ENCODE measurements at regions not wholly inside any gene's neighbourhood (a gene's known extent, or its start where the extent isn't known, plus 50 kb on each side); places are given as distances from the start of the nearest gene placed in this dataset.

DNA sequence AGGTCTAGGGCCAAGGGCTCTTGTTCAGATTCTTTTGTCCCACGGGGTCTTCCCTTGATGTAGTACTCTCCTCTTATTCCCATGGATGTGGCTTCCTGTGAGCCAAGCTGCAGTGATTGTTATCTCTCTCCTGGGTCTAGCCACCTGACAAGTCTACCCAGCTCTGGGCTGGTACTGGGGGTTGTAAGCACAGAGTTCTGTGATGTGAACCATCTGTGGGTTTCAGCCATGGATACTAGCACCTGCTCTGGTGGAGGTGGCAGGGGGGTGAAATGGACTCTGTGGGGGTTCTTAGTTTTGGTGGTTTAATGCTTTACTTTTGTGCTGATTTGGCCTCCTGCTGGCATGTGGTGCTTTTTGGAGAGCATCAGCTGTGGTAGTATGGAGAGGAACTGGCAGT, 350.8 kb downstream of the DNAJB9 start:
- Histone ChIP-seq H3K9ac (ENCODE audit: low read depth, low read length) (no peak overlapping the region), H3K79me1 (ENCODE audit: low read depth in 1 of 2, low read length in 2 of 2) (no peaks in the 10 kb centered on the region), H3K4me2 (ENCODE audit: low read depth, low read length) (no peak overlapping the region), H3K27me3 (ENCODE audit: control insufficient read depth, insufficient read depth, low read length) (no peaks in the 10 kb centered on the region), H2BK5ac (ENCODE audit: low read depth, low read length, poor library complexity, severe bottlenecking) (no peak overlapping the region), H2AK5ac (ENCODE audit: low read depth, low read length) (no peak overlapping the region), H2BK20ac (ENCODE audit: low read depth, low read length) (no peak overlapping the region), H2AFZ (replicated peaks; ENCODE audit: low read length, poor library complexity) (no peak overlapping the region), H3K4me1 (ENCODE audit: control insufficient read depth, insufficient read depth, low read length) (no peaks in the 10 kb centered on the region), H4K91ac (ENCODE audit: insufficient read depth, low read depth, low read length) (no peak overlapping the region), H3K18ac (ENCODE audit: low read depth, low read length) (no peak overlapping the region), H3K9me1 (ENCODE audit: insufficient read depth, low read length) (no peaks in the 10 kb centered on the region), H2BK15ac (ENCODE audit: low read depth, low read length) (no peak overlapping the region), H4K5ac (ENCODE audit: low read depth, low read length) (no peak overlapping the region), H2BK120ac (ENCODE audit: low read depth, low read length) (no peak overlapping the region), H3K4me3 (ENCODE audit: insufficient read depth, low read depth, low read length) (no peak overlapping the region), H3K23ac (ENCODE audit: low read depth, low read length) (no peak overlapping the region), H4K20me1 (ENCODE audit: insufficient read depth, low read length) (no peaks in the 10 kb centered on the region), H3K9me3 (ENCODE audit: control insufficient read depth, insufficient read depth, low read length) (peaks cover 6% of the 10 kb centered on the region; the same call in 1 of the 2 replicates), H3K4ac (ENCODE audit: low read depth, low read length) (no peak overlapping the region), H3K14ac (replicated peaks; ENCODE audit: low read depth, low read length) (no peak overlapping the region), H3K36me3 (ENCODE audit: control insufficient read depth, insufficient read depth, low read length) (no peaks in the 10 kb centered on the region), H3K56ac (ENCODE audit: extremely low read depth, insufficient read depth, low read length) (no peak overlapping the region), H4K8ac (ENCODE audit: low read depth in 2 of 2, low read length in 2 of 2) (no peak overlapping the region), H3K27ac (ENCODE audit: insufficient read depth, low read length) (no peak overlapping the region), H2AK9ac (replicated peaks; ENCODE audit: low read depth, low read length, poor library complexity) (no peak overlapping the region)
- in situ Hi-C loops (cut with MboI; ENCODE audit: low sequenced_read_pairs) (no loop called here), intact Hi-C loops (cut with micrococcal nuclease) (no loop called here), dilution Hi-C loops (cut with HindIII; ENCODE audit: low sequenced_read_pairs, unreplicated experiment) (no loop called here)
- DNase-seq, result no peak
- no peak for ATAC-seq (ENCODE audit: low read depth)
- TF ChIP-seq BHLHE40 (IDR thresholded peaks at IDR 0.05; ENCODE audit: low read depth, low read length) (no peak), MXI1 (IDR thresholded peaks at IDR 0.05; ENCODE audit: borderline replicate concordance, low read depth, low read length) (no peak), SMC3 (IDR thresholded peaks at IDR 0.05; ENCODE audit: low read depth, low read length) (no peak), RAD21 (IDR thresholded peaks at IDR 0.05; ENCODE audit: low read length) (no peak), FOS (IDR thresholded peaks at IDR 0.05; ENCODE audit: low read depth, low read length) (no peak), MAFK (IDR thresholded peaks at IDR 0.05; ENCODE audit: low read depth, low read length) (no peak), ELK1 (IDR thresholded peaks at IDR 0.05; ENCODE audit: borderline replicate concordance, low read depth, low read length) (no peak), MAZ (IDR thresholded peaks at IDR 0.05; ENCODE audit: borderline replicate concordance, low read depth, low read length) (no peak), CHD1 (IDR thresholded peaks at IDR 0.05; ENCODE audit: low read depth, low read length) (no peak), NFE2L2 (IDR thresholded peaks at IDR 0.05; ENCODE audit: low read depth, low read length) (no peak), POLR2A (IDR thresholded peaks at IDR 0.05; ENCODE audit: low read depth, low read length) (no peak), RFX5 (IDR thresholded peaks at IDR 0.05; ENCODE audit: low read depth, low read length) (no peak), RCOR1 (IDR thresholded peaks at IDR 0.05; ENCODE audit: insufficient replicate concordance, low read length) (no peak), CEBPB (IDR thresholded peaks at IDR 0.05; ENCODE audit: low read depth, low read length) (no peak)
- TF ChIP-seq, protein P1, sequence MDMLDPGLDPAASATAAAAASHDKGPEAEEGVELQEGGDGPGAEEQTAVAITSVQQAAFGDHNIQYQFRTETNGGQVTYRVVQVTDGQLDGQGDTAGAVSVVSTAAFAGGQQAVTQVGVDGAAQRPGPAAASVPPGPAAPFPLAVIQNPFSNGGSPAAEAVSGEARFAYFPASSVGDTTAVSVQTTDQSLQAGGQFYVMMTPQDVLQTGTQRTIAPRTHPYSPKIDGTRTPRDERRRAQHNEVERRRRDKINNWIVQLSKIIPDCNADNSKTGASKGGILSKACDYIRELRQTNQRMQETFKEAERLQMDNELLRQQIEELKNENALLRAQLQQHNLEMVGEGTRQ (IDR thresholded peaks at IDR 0.05; ENCODE audit: low read depth, low read length), result no peak
- TF ChIP-seq, protein P2, sequence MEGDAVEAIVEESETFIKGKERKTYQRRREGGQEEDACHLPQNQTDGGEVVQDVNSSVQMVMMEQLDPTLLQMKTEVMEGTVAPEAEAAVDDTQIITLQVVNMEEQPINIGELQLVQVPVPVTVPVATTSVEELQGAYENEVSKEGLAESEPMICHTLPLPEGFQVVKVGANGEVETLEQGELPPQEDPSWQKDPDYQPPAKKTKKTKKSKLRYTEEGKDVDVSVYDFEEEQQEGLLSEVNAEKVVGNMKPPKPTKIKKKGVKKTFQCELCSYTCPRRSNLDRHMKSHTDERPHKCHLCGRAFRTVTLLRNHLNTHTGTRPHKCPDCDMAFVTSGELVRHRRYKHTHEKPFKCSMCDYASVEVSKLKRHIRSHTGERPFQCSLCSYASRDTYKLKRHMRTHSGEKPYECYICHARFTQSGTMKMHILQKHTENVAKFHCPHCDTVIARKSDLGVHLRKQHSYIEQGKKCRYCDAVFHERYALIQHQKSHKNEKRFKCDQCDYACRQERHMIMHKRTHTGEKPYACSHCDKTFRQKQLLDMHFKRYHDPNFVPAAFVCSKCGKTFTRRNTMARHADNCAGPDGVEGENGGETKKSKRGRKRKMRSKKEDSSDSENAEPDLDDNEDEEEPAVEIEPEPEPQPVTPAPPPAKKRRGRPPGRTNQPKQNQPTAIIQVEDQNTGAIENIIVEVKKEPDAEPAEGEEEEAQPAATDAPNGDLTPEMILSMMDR (conservative IDR thresholded peaks at IDR 0.05; ENCODE audit: low read depth, low read length), result no peak
- CTCF ChIA-PET, result no interaction called here
- BruUV-seq (replicated peaks), result no TSS peak
- no CpG with 5 or more reads among the region's 1 CpG for WGBS, 2 experiments (ENCODE audit: extremely low coverage in 2 of 2, insufficient read length in 1 of 2)
- POLR2A ChIA-PET (ENCODE audit: unreplicated experiment), result no interaction called here
